Pulmonary artery endothelial cell (primary cell): ENCODE measurements at regions not wholly inside any gene's neighbourhood (a gene's known extent, or its start where the extent isn't known, plus 50 kb on each side); places are given as distances from the start of the nearest gene placed in this dataset.
"Not testable (repeated sequence)": the region's sequence is repeated elsewhere in the genome, so short reads cannot be mapped to it uniquely, and the experiment has no call there.

Experiments used
- DNase-seq: peaks from one replicate; pipeline ENCODE4 v3.0.0-alpha.2; 2011; ENCODE audit warnings: low read depth, low spot score

DNA sequence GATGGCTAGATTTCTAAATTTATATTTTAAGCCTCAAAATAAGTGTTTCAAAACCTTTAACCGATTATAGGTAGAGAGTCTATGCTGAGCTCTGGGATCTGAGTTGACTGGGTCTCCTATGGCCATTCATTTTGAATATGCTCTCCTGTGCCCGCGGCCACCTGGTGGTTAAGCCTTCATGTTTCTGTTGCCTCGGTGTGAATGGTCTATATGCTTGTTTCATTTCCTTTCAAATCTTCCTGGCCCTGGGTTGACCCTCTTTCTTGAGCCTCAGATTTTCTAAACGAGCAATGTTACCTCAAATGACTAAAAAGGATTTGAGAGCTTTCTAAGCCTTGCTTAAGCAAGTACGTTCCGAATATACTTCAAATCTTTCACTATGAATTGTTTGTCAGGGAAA, 789.4 kb upstream of the KIRREL3 start:
- no peak for DNase-seq

DNA sequence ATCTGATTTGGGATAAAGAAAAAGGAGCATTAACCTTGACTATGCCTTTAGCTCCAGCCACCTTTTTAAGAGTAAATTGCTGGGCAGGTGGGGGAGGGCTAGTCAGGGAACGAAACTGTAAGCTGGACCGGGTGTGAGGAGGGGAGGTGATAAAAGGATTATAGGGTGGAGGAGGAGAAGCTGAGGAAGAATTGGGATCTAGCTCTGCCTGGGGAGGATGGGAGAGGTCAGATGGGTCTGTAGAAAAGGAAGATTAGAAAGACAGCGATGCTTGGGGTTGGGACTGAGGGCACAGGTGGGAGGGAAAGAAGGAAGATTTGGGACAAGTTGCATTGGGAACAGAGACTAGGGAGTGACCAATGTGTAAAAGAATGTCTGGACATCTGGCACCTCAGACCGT, 772.4 kb upstream of the KIRREL3 start:
- not testable (repeated sequence) for DNase-seq

DNA sequence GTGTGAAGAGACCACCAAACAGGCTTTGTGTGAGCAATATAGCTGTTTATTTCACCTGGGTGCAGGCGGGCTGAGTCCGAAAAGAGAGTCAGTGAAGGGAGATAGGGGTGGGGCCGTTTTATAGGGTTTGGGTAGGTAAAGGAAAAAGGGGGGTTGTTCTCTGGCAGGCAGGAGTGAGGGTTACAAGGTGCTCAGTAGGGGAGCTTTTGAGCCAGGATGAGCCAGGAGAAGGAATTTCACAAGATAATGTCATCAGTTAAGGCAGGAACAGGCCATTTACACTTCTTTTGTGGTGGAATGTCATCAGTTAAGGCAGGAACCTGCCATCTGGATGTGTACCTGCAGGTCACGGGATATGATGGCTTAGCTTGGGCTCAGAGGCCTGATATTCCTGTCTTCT, 768.4 kb upstream of the KIRREL3 start:
- DNase-seq: not testable (repeated sequence)

DNA sequence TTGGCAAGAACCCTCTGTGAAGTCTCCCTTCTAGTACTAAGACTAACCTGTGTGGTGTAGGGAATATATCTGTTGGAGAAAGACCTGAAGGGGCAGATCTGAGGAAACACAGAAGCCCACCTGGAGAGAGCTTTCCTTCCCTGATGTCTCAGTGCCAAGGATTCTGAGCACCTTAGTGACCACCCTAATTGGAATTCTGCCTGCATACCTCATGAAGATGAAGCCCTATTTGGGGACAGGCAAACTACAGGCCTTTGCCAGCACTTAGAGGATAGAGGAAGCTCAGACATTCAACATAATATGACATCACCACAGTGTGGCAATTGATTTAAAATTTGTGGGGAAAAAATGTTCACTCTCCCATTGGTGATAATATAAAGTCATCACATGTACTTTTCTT, 766.2 kb upstream of the KIRREL3 start:
- no peak for DNase-seq

DNA sequence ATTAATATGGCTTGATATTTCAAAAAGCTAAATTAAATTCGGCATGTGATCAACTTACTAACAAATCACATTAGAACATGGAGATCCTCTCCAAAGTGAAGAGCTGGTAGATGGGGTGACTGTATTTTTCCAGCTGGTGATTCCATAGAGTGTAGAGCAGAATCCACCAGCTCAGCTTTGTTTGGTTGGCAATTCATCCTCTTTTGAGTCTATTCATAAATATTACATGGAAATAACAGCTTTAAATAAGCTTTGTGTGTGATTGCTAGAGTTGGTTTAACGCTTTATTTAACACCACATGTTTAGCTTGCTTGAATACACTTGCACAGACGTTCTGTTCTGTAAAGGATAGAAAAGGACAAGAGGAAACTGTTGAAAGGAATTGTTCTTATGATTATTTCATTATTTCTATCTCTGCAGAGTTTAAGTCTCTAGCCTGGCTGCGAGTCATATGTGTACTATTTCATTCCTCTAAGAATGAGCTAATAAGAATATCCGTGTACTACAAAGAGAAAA, 738.3 kb upstream of the KIRREL3 start:
- DNase-seq: no peak

DNA sequence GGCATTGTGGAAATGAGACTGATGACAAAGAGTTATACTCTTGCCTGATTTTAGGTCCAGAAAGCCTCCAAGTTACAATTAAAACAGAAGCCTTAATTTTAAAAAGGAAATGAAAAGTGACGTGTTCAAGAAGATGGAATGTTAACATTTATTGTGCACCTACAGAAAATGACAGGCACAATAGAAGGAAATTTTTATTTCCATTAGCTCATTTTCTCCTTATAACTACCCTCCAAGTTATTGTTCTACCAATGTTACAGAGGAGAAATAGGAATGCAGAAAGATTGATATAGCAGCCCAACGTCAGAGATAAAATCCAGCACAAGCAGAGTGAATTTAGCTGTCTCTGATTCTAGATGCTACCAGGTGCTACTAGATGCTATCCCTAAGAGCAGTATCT, 736.9 kb upstream of the KIRREL3 start:
- DNase-seq: no peak

DNA sequence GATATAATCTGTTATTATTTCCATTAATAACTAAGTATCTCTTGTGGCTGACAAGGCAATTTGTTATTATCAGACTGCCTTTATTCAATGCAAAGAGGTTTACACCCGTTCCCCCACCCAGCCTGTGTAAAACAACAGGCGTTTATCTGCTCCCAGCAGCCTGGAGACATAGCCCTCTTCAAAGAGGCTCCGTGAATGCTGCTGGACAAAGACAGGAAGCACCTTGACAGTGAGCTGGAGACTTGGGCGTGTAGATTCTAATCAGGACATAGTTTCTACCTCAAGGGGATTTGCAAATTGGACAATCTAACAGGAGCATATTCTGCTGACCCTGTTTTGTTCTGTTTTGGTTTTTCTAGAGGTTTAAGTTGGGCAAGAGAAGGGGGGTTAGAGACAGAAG, 733.0 kb upstream of the KIRREL3 start:
- DNase-seq: no peak

DNA sequence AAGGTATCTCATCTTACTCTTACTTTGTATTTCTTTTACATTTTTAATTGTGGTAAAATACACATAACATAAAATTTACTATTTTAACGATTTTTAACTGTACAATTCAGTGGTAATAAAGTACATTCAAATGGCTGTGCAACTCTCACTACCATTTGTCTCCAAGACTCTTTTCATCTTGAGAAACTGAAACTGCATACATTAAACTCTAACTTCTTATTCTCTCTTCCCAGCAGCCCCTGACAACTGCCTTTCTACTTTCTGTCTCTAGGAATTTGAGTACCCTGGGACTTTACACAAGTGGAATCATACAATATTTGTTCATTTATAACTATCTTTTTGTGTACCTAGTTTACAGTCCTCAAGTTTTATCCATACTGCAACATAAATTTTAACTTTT, 725.8 kb upstream of the KIRREL3 start:
- no peak for DNase-seq

DNA sequence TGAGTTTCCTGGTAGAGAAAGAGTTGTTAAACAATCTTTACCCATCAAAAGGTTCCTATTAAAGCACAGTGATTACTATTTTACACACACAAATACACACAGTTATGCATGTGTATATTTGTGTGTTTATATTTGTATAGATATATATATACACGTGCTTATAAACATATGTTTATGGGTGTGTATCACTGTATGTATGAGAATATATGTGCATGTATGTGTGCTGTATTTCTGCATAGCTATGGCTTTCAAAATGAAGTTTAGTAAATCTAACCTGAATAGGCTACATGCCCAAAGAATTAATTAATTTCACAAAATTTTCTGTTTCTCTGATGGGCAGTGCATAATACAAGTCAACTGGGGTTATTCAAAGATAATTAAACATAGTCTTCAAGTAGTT, 723.1 kb upstream of the KIRREL3 start:
- DNase-seq: no peak

DNA sequence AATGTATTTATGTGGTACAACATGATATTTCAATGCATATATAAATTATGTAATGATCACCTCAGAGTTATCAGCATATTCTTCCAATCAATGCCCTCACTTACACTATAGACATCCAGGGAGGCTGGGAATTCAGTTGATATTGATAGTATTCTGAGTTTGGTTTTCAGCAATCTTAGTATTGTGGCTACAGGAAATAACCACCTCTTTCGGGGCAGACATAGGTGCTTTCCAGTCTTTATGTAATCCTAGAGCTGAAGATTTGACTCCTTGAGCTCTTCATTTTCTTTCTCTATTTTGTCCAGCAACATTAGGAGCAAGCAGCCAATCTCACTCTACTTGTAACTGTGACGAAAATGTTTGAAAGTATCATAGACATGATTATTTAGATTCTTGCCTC, 712.7 kb upstream of the KIRREL3 start:
- no peak for DNase-seq

DNA sequence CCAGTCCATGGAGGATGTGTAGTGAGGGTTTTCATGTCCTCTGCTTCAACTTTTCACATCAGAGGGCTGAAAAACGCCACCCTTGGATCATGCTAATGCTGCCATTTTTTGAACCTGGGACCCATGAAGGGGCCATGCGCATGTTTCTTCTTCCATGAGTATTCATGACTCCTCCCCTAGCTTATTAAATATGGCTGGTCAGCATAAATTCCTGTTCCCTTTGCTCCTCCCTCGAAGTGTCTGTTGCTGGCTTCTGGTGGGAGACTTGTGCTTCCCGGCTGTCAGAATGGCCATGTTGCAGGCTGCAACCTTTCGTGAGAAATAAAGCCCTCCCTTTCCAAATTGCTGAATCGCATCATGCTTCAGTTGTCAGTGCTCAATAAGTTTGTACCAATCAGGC, 711.2 kb upstream of the KIRREL3 start:
- no peak for DNase-seq

DNA sequence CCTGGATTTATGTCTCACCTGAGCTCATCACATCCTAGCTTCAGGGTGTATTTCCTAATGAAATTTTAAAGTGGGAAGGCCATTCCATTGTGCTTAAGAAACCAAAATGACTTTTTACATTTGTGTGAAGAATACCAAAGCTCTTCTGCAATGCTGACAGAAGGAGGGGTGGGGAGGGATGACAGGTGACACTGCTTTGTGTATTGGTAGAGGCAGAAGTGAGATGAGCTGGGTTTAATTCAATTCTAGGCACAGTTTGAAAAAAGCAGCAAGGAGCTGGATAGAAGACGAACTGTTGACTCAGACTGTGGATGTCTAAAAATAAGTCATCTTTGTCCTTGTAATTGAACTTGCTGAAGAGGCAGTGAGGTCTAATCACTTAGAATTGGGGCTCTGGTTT, 710.3 kb upstream of the KIRREL3 start:
- DNase-seq: no peak

DNA sequence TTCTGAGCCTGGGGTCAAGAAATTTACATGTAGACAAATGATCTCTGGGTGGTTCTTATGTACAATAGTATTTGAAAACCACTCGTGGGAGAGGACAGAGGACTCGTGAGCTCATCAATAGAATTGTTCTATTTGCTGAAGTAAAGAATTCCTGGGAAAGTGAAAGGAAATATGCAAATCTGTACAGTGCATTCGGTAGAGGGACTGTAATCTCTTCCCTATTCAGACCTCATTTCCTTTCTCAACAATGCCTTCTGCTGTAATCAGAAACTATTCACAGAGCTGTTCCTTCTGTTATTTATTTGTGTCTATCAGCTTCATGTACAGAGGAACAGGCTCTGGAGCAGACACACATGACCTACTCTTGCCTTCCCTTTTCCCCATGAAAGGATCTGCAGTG, 709.4 kb upstream of the KIRREL3 start:
- no peak for DNase-seq

DNA sequence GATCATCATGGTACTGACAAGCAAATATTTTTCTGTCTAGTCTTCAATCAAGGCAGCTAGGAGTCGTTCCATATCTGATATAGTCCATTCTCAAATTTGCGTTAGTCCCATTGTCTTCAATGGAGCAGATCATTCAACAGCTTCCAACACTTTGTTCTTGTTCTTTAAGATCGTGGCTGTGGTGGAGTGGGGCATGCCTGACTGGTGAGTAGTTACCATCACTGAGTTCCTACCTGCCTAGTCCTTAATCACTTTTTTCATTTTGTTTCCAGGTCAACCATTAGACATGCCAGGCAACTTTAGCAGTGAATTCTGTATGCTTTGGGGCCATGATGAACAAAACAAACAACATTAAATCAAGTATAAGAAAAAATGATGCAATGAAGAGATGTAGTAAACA, 693.1 kb upstream of the KIRREL3 start:
- no peak for DNase-seq

DNA sequence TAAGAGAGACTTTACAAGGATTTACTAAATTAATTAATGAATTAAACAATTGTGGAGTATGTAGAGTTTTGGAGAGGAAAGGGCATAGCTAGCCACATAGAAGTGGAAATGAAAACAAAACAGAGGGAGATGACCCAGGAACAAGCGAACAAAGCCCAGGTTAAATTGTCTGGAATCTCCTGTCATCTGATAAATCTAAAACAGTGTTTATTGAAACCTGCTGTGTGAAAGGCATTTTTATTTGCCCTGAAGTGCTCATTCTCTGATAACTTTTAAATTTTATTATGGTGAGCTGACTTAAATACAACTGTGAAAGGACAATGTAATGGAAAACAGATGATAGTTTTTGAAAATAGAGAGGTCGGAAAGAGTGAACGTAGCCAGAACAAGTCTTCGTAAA, 682.8 kb upstream of the KIRREL3 start:
- DNase-seq: no peak

DNA sequence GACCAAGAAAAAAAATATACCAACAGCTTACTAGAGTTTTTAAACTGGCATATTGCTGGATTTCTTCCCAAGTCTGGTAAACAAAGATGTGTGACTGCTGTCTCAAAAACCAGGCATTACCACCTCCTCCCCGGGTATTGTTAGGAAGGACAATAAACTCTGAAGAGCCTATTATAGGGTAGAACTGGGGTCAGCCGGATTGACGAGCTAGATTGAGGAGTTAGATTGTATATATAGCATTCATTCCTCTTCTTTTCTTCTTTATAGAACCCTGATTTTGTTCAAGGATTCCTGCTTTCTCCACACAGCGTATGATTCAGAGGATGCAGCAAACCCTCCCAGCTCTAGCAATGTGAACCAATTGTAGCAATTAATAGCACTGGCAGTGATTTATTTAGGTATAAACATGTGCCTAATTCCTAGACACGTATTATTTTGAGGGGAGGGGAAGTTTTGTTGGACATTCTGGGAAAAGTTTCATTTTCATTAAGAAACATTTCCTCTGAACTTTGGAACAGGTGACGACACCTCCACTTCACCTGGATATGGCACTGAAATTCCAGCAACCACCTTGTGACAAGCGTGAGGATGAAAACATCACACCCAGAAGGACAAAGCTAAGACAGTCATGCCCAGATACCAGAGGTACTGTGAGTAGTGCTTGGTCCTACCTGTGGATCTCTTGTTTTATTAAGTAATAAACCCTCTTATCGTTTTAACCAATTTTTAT, 679.4 kb upstream of the KIRREL3 start:
- DNase-seq: no peak

DNA sequence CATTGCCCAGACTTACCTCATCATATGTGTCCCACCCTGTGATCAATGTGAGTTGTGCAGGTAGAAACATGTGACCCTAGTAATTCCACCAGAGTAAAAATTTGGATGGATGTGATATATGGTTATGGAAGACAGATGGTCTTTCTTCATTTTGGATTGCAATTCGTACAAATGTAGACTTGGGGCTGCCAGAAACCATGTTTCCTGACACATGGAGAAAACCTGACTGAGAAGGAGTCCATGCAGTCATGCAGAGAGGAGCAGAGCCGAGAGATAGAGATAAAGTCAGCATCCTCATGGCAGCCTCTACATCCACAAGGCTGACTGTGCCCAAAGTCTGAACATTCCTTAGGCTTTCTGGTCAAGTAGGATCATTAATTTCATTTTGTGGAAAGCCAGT, 678.1 kb upstream of the KIRREL3 start:
- no peak for DNase-seq

DNA sequence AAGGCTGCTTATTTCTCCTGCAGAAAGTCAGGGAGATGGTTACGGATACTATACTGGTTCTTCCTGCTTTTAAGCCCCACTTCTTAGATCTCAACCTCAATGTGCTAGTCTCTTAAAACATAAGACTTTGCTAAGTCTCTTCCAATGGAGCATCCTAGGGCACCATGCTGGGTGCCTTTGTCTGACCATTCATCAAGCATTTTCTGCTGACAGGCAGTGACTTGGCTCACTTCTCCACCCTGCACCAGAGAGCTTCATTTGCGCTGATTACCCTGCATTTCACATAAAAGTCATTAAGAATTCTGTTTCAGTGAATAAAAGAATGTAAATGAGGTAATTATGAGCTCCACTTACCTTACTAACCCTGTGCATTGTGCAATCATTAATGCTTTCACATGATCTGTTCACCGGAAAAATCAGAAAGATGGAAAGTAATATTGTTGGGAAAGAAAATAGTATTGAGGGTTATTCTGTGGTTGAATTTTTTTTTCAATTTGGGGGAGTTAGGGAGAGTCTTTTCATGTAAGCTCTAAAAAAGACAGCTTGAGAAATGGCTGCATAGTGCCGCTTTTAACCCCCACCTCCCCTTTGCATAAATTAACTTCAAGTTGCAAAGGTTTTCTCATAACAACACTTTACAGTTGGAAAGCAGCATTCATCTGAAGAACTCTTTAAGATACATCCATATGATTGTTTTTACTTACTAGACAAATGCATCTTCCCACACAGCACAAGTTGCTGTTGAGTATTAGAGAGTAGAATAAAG, 677.3 kb upstream of the KIRREL3 start:
- DNase-seq: no peak

DNA sequence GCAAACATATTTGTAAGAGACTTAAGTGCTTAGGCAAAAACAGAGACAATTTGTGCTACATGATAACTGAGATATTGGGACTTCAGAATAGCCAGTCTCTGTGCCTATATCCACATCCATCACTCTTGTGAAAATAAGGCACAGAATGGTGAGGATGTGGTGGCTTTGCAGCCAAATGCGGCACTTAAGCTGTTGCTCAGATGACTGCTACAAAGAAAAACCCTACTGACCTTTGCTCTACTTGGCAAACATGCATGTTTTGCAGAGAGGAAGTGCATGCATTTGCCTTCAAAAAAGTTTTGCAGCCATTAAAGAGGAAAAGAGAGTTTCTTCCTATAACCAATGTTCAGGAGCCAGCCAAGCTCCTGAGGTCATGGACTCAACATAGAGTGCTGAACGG, 675.0 kb upstream of the KIRREL3 start:
- DNase-seq: no peak

DNA sequence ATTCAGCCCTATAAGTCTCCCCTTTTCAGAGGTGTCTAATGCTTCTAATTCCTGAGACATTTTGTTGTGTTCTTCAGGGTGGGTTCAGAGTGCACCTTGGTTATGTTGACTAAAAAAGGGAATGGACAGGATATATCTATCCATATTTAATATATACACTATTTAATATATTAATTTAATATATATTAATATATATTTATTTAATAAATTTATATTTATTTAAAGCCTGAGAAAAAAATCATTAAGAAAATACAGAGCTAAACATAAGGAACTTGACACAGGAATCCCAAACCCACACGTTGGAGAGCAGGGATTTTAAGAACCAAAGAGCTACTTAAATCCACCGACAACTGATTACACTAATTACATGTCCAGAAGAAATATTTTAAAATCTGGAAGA, 674.2 kb upstream of the KIRREL3 start:
- DNase-seq: no peak

DNA sequence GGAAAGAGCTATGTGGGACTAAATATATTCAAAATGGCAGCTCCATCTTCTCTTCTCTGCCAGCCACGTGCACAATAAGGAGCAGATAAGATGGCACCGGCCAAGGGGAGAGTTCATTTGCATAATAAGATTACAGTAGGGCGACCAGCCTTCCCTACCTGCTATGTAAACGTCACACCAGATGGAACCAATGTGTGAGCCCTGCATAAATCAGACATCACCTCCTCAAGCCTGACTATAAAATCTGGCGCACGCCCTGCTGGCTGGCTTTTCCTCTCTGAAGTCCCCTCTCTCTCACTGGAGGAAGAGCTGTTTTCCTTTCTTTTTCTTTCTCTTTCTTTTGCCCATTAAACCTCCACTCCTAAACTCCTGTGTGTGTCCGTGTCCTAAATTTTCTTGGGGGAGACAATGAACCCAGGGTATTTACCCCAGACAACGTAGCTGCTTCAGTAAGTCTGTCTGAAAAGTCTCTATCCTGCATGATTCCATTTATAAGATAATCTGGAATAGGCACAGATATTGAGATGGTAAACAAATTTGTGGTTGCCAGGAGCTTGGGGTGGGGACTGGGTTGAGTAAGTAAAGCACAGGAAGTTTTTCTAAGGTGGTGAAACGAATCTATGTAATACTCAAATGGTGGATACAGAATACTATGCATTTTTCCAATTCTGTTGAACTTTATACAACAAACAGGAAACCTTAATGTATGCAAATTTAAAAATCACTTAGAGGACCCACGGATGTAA, 670.0 kb upstream of the KIRREL3 start:
- DNase-seq: no peak

DNA sequence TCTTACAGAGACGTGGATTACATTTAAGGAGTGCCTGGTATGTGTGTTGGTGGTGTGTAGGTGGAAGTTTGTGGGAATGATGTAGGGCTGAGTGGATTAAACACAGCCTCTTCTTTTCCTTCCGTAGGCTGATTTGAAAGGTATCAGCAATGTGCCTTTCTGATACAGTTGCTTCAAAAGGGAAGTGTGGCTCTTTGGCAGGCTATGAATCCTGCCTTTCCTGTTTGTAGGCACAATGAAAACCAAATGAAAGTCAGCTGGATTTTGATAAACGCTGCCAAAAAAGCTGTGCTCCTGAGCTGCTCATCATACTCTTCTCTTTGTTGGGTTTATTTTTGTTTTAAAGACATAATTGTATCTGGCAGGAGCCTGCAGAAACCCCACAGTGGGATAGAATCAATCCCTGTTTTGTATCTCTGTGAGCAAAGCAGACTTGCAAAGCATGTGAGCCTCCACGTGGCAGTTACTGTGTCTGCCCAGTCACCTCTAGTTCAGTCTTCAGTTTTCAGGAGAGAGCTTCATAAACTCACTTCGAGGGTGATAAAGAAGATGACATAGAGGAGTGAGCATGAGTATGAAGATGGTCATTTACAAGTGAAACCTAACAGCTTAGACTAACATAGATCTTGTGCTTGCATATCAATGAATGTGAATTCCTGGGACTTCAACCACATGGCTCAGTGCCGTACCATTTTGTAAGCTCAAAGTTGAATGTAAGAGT, 655.7 kb upstream of the KIRREL3 start:
- DNase-seq: no peak
